GM19452 (cell line): ENCODE measurements at regions not wholly inside any gene's neighbourhood (a gene's known extent, or its start where the extent isn't known, plus 50 kb on each side); places are given as distances from the start of the nearest gene placed in this dataset.
"Not testable (repeated sequence)": the region's sequence is repeated elsewhere in the genome, so short reads cannot be mapped to it uniquely, and the experiment has no call there.

Source experiments
- ATAC-seq: cut with Tn5 transposase; IDR thresholded peaks from one replicate; pipeline ENCODE4 v1.9.1; 2021; ENCODE audit not compliant: unreplicated experiment

DNA sequence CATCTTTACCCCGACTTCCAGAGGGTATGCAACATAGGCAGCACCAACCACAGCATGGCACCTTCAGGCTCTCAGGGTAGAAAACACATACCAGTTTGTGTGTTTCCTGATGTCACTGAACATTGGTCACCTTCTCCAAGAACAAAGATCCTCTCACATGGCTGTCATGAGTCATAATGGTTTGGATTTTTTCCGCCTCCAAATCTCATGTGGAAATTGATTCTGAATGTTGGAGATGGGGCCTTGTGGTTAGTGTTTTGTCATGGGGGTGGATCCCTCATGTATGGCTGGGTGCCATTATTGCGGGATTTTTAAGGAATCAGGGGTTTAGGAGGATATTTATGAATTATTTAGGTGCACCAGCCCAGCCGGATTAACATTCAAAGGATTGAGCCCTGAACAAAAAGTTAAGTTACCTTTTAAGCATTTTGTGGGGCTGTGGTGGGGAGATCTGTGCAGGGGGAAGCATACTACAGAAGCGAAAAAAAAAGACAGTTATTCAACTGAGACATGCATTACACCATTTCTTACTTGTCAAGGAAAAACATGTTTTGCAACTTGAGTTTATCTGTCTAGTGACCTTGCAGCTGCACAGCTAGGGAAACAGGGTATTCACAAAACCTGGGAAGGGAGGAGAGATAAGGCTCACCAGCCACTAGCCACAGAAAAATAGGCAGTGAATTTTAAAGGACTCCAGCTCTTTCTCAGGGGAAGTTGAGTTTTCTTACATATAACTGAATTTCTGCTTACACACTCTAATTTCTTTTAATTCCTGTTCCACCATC lies 774.1 kb upstream of the AUTS2 start:
- no peak for ATAC-seq

DNA sequence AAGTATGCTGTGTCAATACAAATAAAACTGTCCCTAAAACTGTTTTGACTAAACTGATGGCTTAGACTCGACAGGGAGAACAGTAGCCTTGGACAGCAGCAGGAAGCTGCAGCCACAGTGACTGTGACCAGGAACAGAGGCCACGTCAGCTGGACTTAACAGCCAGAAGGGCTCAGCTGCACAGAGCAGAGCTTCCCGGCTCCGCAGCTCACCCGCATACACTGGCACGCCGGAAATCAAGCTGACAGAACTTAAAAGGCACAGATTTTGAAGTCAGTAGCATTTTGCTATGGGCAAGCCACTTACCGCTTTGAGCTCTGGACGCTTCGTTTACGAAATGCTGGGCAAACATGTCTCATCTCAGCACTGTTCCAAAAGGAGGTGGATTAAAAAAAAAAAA lies 769.7 kb upstream of the AUTS2 start:
- ATAC-seq: no peak

DNA sequence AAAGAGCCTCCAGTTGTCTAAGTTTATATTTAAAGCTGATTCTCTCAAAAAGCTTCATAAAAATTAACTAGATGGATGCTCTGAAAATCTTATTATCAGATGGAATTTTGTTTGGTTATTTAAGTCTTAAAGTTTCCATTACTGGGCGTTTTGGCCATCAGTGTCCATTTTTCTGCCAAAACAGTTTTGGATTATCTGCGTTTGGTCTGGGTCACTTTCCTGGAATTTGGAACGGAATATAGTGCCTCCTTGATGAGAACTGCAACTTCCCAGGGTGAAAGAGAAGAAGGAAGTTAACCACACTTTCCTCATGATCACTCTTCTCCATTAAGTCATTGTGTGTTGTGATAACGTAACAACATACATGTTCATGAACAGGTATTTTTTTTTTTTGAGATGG lies 764.9 kb upstream of the AUTS2 start:
- ATAC-seq: no peak

DNA sequence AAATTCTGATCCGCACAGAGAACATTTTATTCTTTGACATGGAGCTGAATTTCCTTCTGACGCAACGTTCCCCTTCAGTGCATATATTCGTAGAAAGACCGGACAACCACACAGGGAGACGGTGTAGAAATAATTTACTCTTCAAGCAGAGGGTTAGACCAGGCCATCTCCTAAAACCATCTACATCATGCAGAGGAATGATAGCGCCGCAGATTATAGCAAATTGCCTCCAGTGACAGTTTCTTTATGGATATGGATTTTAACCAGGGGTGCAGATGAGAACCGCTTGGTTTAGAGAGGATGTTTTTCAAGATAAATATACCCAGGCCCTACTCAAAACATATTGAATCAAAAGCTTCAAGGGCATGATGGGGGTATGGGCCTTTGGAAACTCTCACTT lies 759.3 kb upstream of the AUTS2 start:
- ATAC-seq: no peak

DNA sequence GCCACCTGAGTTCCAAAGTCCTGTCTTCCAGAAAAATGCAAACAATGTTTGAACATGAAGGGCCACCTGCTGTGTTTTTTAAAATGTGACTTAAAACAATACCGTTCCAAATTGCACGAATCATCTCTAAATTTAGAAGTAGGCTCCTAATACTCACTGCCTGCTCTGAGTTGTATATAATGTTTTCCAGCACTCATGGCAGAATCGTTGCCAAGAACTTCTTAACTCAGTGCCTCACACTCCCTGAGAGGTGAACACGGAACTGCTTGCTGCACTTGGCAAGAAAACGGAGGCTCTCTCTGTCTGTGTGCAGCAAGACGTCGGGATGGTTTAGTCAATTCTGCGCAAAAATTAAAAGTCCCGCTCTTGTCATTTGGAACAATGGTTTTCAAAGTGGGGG lies 757.3 kb upstream of the AUTS2 start:
- ATAC-seq: no peak

DNA sequence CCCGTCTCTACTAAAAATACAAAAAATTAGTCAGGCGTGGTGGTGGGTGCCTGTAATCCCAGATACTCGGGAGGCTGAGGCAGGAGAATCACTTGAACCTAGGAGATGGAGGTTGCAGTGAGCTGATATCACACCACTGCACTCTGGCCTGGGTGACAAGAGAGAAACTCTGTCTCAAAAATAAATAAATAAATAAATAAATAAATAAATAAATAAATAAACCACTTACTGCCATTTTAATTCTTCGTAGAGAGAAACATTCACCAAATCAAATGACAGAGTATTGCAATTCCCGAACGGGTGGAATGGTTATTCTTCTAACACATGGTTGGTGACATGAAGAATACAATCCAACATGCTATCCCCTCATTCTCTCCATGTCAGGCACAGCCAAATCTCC lies 754.3 kb upstream of the AUTS2 start:
- not testable (repeated sequence) for ATAC-seq

DNA sequence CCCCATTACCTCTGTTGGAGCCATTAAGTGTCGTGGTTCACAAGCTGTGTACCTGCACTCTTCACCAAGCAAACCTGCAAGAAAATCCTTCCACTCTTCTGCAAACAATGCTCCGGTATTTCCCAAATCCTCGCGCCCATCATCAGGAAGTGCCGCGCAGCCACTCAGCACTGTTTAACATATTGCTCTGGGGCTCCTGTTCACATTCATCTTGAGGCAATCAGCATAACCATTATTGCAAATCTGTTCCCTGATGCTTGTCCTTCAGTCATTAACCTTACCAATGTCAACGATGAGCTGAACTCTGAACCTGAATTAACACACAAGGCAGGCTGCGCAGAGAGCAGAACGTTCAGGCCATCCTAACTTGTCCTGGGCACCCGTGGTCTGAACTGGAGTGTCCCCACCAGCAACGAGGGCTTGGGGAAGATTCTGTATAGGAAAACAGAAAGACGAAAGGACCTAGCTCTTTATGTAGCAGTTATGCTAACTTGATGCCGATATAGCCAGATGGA lies 751.4 kb upstream of the AUTS2 start:
- ATAC-seq: no peak

DNA sequence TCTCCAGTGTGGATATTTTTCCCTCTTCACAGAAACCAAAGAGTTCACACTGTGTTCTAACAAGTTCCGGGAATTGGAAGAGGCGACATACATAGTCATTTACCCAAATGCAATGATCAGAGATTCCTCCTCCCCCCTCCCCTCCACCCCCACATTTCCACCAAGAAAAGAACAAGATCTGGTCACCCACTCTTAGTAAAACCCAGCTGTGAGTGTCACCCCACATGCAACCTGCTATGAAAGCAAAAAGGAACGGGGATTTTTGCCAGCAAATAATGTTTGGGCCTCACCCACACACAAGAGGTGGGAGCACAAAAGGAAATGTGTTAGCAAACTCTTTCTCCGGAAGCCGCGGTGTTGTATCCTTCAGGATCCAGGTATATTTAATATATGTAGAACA lies 745.0 kb upstream of the AUTS2 start:
- no peak for ATAC-seq

DNA sequence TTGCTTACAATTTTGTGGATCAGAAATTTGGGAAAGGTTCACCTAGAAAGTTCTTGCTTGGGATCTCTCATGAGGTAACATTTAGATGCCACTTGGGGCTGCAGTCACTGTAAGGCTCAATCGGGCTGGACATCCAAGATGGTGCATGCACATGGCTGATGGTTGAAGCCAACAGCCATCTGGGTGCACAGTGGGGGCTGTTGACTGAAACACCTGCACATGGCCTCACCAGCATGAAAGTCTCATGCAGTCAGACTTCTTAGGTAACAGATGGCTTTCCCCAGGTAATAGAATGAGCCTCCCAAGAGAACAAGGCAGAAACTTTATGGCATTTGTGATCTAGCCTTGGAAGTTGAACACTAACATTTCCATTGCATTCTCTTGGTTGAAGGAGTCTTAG lies 740.7 kb upstream of the AUTS2 start:
- ATAC-seq: no peak

DNA sequence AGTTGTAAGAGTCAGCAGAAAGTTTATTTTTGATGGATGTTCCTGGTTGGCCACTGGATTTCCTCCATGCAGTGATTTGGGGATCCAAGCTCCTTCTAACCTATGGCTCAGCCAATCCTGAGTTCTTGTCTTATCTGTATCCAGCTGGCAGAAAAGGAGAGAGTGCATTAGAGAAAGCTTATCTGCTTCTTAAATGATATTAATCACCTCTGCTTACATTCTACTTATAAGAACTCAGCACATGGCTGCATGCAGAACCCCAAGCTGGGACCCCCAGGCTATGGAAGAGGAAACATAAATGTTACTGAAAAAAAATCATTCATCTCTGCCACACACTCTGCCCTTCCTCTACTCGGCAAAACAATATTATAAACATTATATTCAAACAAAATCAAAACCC lies 739.8 kb upstream of the AUTS2 start:
- ATAC-seq: no peak

DNA sequence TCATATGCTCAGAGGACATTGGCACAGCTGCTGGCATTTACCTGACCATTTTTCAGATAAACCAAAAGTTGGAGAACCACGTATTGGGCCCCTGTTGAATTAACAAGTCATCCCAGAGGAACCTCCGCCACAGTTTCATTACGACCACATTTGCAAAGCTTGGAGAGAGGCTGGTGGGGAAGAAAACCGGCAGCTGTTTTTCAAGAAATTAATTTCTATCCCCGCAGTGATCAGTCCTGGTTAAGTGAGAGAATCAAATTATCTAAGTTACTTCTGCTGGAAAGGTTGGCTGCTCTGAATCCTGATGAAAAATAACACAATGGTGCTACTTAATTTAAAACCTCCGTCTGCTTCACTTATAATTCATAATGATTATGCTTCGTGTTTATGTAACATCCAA lies 737.1 kb upstream of the AUTS2 start:
- ATAC-seq: no peak

DNA sequence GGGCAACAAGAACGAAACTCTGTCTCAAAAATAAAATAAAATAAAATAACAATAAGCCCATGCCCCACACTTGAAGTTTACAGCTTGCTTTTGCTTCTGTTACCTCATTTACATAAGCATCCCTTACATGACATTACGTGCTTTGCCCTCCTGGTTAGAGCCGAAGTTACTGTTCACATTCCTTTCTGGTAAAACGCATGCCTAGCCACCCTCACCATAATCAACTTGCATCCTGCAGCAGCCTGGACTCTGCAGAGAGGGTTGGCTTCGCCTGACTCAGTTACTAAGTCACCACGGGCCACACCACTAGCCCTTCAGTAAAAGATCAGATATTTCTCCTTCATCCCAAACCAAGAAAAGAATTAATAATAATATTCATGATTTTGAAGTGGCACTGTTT lies 736.0 kb upstream of the AUTS2 start:
- ATAC-seq: no peak

DNA sequence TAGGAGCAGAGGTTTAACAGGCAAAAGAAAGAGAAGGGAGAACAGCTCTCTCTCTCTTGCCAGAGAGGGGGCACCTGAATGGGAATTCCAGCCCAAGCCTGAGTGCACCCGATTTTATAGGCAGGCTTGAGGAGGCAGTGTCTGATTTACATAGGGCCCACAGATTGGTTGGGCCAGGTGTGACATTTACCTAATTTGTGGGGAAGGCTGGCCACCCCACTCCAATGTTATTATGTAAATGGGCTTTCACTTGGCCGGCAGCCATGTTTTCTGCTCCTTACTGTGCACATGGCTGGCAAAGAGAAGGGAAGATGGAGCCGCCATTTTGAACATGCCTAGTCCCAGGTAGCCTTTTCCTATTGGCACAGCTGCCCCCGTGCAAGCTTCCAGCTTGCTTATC lies 735.5 kb upstream of the AUTS2 start:
- no peak for ATAC-seq

DNA sequence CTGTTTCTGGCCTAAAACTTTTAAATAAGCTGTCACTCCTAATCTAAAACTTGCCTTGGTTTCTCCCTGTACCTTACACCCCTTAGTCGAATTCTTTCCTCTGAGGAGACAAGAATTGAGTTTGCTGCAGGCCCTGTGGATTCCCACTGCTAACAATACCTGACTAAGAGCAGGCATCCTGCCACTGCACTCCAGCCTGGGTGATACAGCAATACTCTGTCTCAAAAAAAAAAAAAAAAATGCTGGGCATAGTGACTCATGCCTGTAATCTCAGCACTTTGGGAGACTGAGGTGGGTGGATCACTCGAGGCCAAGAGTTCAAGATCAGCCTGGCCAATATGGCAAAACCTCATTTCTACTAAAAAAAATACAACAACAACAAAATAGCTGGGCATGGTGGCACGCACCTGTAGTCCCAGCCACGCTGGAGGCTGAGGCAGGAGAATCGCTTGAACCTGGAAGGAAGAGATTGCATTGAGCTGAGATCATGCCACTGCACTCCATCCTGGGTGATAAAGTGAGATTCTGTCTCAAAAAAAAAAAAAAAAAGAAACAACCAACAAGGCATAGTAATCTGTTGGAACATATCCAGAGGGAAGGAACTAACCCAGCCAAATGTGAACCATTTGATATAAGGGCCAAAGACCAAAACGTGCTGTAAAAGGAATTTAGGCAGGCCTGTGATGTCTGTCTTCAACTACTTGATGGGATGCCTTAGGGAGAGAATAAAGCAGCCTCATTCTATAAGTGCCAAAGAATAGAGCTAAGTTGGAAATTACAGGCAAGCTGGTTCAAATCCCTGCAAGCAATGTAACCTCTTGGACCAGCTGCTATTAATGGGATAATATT lies 732.7 kb upstream of the AUTS2 start:
- no peak for ATAC-seq

DNA sequence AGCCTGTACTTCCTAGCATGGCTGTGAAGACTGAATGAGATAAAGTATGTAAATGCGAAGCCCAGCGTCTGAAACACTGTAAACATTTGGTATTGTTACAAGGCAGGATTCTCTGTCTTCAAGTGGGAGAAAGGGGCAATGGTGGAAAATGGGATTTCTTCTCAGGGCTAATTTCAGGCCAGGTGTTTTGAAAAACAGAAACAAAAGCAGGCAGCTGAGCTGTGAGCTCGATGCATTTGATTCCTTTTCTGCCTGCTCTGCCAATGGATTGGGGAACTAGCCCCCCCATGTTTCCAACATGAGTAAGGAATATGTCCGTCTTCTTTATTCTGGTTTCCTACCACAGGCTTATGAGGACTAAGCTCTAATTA lies 732.1 kb upstream of the AUTS2 start:
- ATAC-seq: no peak

DNA sequence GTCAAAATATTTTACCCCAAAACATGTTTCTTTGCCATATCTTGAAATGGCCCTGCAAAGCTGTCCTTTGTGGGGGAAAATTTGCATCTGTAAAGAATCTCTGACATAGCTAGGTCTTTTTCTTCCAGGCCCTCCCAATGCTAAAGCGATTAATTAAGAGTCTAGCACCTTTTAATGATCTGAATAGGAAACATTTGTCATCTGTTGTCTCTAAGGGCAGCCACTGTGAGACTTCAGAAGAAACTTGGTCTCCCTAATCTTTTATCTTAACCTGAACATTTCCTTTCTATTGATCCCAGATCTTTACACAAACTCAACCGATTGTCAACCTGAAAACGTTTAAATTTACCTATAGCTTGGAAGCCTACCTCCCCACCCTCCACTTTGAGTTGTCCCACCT lies 731.6 kb upstream of the AUTS2 start:
- ATAC-seq: not testable (repeated sequence)

DNA sequence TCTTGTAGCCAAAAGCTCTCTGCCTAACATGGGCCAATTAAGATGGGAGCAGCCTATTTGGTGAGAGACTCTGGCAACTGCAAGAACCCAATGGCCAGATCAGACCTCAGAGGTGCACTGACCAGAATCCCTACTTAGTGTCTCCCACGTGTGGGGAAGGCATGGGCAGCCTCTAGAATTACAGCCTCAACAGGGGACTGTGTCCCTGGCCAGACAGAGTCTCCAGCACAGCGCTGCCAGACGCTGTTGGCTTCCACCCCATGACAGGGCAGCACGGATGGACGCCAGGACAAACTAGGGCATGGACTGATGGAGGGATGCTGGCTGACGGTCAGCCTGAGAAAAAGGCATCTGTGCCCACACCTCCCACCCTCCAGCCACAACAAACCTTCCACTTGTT lies 729.3 kb upstream of the AUTS2 start:
- no peak for ATAC-seq

DNA sequence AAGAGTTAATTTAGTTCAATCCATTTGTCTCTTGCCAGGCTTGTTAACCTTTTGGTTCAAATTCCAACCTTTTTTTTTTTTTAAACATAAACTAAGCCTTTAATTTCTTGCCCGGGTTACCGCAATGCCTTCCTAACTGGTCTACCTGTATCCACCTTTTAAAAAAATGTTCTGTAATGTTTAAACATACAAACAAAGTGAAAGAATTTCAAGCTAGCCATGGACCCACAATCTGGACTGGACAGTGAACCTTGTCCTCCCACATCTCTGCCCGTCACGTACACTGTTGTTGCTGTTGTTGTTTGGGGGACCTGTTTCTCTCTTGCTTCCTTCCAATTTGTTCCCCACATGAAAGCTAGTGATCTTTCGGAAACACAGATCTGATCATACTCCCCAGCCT lies 724.7 kb upstream of the AUTS2 start:
- ATAC-seq: no peak

DNA sequence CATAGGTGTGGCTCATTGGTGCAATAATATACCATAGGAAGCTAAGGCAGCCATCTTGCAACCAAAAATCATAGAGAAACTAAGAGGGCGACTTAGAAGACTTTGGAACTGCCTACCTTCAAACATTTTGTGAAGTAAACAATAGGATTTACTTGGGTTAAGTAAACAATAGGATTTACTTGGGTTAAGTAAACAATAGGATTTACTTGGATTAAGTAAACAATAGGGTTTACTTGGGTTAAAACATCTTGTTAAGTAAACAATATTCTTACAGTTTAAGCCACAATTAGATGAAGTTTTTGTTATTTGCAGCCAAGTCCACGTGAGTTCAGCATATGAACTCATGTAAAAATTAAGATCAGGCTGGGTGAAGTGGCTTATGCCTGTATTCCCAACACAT lies 722.4 kb upstream of the AUTS2 start:
- no peak for ATAC-seq

DNA sequence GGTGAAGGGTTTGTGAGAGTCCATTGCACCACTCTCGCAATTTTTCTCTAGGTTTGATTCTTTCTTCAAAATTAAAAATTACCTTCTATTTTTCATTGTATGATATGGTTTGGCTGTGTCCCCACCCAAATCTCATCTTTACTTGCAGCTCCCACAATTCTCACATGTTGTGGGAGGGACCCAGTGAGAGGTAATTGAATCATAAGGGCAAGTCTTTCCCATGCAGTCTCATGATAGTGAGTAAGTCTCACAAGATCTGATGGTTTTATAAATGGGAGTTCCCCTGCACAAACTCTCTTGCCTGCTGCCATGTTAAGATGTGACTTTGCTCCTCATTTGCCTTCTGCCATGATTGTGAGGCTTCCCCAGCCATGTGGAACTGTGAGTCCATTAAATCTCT lies 711.2 kb upstream of the AUTS2 start:
- not testable (repeated sequence) for ATAC-seq

DNA sequence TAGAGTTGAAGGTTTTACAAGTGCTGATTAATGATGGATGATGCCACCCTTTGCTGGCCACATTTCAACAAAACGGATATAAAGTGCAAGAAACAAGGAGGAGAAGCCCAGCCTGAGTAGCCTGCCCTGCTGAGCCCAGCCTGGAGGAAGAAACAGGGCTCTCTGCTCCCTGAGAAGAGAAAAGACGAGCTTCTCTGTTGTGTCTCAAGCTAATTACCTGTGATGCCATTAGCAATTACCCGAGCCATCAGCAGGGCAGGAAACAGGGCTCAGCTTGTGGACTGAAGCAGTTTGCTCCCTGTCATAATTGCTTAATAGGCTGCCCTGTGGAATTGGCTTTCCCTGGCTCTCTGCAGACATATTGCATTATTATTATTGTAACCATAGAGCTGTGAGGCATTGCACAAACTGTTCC lies 709.3 kb upstream of the AUTS2 start:
- ATAC-seq: no peak

DNA sequence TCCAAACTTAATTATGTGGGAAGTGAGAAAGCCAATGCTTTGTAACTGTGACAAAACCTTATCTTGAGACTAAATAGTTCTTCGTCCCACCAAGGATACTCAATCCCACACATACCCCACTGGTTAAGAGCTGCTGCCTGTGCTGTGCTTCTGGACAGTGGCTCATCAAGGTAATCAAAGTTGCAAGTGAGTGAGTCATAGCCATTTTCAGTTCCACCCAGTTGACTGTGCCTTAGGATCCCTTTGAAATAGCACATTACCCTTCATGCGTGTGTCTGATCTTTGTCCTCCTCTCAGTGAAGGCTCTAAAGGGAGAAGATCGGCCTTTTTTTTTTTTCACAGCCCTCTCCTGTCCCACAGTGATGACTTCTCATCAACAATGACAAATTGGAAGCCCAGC lies 706.0 kb upstream of the AUTS2 start:
- ATAC-seq: no peak
